HG03342 (cell line): ENCODE measurements at regions not wholly inside any gene's neighbourhood (a gene's known extent, or its start where the extent isn't known, plus 50 kb on each side); places are given as distances from the start of the nearest gene placed in this dataset.

Experiments used
- ATAC-seq: cut with Tn5 transposase; IDR thresholded peaks from one replicate; pipeline ENCODE4 v1.9.1; 2021; ENCODE audit warnings: mild to moderate bottlenecking, moderate library complexity; ENCODE audit not compliant: unreplicated experiment

DNA sequence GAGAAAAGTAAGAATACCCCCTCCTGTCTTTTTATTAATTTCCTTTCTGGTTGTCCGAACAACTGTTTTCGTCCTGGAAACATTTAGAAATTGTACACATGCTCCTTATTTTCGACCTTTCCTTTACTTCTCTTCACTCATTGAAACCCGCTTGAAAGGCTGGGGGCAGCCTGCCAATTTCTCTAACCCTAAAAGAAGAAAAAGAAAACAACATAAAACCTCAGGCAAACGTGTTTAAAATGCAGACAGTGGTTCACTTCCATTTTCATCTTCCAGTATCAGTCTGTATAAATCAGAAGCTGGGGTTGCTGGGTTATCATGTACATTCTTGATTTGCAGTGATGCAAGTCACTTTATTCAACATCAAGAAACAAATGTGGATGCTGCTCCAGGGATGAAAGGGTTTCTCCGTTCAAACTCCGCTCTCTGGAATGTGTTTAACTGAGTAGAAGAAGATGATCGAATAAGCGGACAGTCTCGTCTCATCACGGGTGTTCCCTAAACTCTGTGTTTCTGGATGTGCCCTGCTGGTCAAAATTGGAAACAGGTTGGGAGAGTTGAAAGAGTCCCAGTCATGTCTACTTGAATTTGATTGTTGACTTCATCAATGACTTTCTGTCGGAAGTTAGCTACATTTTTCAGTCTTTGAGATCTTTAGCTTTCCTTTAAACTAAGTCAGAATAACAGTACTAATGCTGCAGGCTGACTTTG, 1042.2 kb downstream of the BCL11B start:
- no peak for ATAC-seq

DNA sequence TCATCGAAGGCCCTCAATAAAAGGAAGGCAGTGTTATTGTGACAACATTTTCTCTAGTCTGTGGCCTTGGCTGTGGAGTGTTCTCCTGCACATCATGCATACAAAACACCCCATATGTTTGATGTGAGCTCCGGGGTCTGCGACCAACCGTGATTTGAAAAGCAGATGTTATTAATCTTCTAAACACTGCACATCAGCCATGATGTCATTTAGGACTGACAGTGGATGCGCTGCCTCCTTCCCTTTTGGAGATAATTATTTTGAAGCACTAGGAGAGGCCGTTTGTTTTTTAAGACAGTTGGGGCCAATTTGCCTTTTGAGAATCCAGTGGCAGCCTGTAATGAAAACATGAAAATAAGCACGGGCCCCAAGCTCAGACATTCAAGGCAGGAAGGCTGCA, 1041.6 kb downstream of the BCL11B start:
- no peak for ATAC-seq

DNA sequence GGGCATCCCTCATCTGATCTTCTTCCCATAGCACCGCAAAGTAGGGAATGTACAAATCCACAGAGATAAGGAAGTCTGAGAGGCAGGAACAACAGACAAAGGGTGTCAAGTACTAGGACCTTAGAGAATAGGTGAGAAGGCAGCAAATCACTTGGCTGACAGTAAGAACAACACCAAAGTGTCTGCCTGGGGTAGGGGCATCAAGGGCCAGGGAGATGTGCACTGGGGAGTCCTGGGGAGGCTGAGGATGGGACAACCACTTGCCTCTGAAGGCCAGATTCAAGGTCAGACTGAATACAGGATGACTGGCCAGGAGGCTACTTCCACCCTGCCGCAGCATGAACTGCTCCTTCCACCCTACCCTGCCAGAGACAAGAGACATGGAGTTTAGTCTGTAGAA, 1040.8 kb downstream of the BCL11B start:
- no peak for ATAC-seq

DNA sequence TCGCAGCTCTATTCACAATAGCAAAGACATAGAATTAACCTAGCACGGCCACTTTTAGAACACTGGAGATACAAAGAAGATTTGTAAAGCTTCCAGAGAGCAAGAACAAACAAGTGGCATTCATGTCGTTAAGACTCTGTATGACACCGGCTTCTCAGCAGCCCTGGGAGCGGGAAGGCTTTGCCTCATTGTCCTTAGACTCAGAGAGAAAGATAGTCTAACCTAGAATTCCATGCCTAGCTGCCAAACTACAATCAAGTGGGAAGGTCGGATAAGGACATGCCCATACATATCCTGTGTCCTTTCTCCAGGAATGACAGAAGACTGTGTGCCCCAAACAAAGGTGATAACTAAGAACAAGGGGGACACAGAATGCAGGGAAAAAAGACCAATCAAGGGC, 1038.3 kb downstream of the BCL11B start:
- no peak for ATAC-seq

DNA sequence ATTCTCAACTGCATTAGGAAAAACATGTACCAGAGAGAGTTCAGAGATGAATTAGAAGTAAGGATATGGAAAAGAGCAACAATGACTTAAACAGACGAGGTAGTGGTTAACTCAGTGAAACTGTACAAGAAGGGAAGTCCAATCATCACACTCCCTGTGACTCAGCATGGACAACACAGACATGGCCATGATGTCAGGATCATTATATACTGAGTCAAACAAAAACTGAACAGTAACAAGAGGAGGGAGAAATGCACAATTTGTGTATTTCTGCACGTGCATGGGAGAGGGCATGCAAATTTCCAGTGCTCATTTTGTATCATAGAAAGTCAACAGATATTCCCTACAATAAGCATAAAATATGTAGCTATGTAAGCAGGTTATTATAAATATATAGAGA, 1037.8 kb downstream of the BCL11B start:
- ATAC-seq: no peak

DNA sequence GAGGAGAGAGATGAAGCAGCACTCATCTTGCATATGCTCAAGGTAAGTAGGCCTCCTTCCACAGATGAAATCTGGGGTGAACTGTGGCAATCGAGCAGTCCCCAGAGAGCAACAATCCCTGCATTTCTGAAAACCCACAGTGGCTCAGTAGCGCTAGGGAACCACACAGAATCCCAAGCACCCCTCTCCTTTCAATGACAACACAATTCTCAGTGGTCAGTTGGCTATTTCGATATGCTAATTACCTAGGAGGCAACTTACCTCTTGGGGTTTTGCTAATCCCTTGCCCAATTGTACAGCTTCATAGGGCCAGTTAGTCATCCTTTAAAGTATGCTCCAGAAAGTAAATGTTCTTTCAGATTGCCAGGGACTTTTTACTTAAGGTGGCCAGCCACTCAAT, 1035.7 kb downstream of the BCL11B start:
- ATAC-seq: no peak

DNA sequence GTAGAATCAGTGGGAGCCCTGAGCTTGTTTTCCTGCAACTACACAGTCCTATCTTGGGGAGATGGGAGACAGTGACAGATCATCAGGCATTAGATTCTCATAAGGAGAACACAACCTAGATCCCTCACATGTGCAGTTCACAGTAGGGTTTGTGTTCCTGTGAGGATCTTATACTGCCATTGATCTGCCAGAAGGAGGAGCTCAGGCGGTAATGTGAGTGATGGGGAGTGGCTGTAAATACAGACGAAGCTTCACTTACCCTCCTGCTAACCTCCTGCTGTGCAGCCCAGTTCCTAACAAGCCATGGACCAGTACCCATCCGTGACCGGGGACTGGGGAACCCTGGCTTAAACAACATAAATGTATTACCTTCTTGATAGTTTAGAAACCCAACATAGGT, 1034.1 kb downstream of the BCL11B start:
- no peak for ATAC-seq

DNA sequence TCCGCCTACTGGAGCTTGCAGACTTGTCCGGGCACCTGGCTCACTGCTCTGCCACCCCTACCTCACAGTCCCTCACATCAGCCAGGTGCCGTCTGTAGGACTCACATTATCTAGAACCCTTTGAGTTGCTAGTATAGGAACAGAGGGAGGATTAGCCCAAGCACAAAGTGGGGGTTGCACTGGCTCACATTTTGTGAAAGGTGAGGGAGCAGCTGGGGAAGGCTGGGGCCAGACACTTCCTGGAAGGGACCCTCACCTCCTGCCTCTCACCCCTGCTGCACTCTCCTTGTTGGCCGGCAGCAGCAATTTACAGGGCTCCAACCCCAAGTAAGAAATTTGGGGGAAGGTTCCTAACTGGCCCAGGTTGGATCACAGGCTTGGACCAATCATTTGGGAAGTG, 1031.6 kb downstream of the BCL11B start:
- no peak for ATAC-seq

DNA sequence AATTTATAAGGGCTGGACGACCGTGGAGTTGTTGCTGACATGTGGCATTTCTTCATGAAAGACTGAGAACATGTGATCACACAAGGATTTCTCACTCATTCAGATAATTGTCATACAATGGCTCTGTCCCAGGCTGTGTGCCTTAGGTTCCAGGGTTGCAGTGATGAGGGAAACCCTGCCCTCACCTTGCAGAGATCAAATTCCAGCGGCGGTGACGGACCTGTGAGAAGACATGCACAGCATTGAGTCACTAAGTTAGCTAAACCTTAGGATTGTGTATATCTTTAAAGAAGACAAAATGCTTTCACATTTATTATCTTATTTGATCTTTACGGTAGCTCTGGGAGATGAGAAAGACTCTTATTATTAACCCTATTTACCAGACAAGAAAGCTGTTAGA, 1029.1 kb downstream of the BCL11B start:
- no peak for ATAC-seq

DNA sequence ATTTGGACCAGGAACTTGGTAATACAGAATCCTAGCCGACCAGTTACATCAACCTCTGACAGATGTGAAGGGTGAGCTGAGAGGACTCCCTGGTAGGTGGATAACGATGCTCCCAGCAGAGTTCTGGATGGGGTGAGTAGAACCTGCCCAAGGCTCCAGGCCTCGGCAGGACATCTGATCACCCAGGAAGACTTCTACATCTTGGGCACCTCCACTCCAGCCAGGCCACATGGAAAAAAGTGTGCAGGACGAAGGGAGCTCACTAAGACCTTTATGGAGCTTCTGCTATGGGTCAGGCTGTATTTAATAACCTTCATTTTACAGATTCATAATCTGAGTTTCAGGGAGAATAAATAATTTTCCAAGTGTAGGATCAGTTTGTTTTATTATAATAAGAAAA, 1028.7 kb downstream of the BCL11B start:
- no peak for ATAC-seq

DNA sequence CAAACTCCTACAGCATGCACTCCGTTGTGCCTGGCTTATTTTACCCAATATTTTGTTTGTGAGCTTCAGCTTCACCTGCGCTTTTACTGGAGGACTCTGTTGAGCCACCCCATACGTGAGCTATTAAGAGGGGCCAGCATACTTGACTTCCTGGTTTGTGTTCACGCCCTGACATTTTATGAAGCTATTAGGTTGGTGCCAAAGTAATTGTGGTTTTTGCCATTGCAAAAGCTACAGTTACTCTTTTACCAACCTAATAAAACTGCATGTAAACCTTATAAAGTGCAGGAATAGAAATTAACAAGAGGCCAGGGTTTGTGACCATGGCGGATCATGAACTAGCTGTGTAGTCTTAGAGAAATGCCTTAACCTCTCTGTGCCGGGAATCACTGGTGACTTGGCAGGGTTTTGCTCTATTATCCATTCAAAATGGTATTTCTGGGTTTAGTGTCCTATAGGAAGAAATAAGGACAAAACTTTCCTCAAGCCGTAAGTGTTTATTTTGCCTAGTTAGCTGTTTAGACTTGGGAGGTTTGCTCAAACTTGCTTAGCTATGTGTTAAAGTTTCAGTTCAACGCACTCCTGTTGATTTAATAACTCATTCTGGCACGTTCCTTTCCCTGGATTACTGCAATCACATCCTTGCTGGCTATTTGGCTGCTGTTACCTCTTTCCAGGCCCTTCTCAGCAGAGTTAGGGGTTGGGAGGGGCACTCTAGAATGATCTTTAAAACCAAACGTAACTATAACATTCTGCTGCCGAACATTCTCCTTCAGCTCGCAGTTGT, 1027.6 kb downstream of the BCL11B start:
- no peak for ATAC-seq

DNA sequence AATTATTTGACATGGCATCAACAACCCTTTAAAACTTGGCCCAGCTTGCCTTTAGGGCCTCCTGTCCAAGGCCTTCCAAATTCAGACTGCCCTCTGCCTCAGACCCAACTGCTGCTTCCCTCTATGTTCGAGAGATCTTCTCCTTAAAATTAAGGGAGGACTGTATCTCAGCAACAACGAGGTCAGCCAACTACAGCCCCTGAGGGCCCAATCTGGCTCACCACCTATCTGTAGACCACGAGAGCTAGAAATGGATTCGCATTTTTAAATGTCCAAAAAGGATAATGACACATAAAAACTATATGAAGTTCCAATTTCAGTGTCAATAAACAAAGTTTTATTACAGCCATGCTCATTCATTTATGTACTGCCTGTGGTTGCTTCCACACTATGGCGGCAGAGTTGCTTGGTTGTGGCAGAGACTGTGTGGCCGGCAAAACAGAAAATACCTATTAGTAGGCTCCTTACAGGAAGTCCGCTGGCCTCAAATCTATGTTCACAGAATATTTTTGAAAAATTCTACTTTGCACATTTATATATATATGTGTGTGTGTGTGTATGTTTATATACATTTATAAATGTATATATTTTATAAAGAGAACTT, 1026.9 kb downstream of the BCL11B start:
- ATAC-seq: no peak

DNA sequence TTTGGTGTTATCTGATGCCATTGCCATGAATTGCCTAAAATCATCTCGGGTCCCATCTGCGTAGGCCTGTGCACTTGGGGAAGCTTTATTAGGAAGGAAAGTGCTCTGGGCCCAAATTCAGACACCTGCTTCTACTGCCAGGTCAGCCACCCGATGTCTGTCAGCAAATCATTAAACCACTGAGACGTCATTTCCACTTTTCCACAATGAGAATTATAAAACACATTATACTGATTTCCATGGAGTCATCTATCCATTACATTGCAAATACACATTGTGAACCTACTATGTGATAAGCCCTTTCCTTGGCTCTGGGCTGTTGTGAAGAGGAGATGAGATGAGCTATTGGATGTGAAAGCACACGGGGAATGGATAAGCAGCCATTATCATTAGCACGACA, 1022.9 kb downstream of the BCL11B start:
- no peak for ATAC-seq

DNA sequence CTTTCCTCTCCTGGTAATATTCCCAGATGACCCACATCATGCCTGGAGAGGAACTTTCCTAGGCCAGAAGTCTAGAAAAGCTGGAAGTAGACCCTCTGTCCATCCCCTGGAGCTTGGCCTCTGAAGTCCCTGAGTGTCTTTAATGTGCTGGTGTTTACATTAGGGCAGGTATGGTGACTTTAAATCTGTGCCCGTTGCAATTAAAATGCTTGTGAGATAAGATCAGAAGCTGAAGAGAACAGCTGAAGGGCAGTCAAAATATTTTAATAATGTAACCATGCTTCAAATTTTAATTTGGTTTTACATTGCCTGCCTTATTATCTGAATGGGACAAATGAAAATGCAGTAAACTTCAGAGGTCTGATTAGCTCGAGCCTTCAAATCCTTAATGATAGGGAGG, 1022.5 kb downstream of the BCL11B start:
- ATAC-seq: no peak

DNA sequence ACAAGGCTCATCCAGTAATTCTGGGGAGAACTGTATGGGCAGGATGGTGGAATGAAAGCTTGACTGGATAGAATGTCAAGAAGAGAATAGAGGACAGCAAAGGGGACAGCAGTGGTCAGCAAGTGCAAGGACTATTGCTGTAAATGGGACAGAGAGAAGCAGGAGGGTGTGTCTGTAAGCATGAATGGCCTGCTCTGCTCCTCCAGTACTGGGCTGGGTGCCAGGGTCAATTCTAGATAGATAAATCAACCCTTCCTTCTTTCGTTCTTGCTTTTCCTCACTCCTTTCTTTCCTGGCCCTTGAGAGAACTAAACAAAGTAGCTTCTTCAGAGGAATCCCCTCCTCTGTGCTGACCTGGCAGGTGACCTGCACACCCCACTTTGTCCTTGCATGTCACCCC, 1019.2 kb downstream of the BCL11B start:
- ATAC-seq: no peak

DNA sequence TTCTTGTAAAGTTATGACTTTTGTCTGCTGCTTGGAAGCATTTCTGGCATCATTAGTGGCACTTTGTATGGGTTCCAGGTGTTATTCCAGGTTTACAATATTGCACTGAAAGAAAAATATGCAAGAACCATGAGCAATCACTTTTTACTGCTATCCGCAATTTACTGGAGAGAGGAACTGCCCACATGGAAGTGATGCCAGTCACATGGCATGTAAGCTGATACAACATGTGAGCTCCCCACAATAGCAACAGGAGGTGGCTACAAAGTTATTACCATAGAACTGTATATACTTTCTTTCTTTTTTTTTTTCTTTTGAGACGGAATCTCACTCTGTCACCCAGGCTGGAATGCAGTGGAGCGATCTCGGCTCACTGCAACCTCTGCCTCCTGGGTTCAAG, 1012.1 kb downstream of the BCL11B start:
- ATAC-seq: no peak

DNA sequence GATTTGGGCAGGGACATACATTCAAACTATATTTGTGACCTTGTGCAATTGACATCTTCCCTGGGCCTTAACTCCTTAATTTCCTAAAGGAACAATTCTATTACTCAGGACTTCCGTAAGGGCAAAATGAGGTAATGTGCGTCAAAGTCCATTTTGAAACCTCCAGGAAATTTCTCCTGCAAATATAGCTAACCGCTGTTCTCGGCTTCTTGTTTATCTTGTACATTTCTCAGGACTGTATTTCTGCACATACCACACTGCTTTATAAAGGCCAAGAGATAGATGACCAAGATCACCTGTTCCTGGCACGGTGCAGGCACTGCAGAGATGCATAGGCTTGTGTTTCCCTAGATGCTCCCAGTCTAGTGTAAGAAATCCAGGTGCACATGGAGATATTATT, 1009.4 kb downstream of the BCL11B start:
- no peak for ATAC-seq

DNA sequence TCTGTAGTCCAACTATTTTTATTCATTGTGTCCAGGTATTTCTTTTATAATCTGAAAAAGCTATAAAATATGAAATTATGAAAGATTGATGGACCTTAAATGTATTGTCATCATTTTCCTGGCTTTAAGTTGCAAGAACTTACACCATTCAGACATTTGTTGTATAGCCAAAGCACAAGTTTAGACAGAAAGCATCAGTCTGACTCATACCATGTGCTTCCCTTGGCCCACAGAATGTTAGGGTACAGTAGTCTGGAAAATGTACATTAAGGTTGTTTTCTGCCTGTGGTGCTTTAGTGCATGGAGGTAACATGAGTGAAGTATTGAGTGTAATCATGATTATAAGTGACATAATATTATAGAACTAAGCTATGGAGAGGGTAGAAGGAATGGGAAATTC, 1002.5 kb downstream of the BCL11B start:
- ATAC-seq: no peak

DNA sequence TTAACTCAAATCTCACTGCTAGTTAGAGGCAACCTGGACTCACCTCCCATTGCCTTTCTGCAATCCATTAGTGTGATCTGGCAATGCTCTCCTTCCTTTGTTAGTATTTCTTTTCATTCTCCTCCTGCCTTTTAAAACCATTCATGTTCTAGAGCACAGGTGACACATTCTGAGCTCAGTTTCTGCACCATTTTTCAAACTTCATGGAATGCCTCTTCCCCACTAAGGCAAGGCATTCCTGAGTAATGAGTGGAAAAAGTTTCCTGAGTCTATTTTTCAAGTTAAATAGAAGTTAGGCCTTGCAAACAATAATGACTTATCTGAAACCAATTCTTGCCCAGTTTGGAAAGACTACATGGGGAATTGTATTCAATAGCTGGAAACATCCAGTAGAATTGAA, 1001.8 kb downstream of the BCL11B start:
- ATAC-seq: no peak

DNA sequence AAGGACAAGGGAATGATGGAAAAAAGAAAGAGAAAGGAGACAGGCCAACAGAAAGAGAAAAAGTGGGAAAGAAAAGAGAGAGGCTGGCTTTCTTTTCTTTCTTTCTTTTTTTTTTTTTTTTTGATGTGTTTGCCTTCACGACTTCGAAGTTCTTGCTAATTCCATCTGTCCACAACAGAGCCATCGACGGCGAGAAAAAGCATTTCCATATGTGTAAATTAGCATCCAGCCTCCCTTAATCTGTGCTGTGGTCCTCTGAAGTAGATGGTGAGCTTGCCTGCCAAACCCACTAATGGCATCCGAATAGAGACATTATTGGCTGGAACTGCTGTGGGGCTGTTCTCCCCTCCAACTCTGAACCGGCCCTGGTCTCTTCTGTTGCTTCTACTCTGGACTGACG, 997.4 kb downstream of the BCL11B start:
- ATAC-seq: no peak

DNA sequence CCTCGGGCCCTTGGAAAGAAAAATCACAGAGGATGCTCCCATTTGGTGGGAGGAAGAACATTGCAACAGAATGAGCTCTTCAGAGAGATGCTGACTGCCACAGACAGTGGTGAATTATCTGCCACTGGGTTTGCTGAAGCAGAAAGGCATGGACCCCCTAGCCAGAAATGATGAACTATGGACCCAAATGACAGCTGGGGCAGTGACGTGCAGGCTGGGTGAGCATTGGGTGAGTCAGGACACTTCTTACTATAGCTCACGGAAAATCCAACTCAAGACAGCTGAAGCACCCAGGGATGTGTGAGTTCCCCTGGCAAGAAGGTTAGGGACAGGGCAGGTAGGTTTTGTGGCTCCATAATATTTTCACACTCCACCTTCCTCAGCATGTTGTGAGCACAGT, 993.2 kb downstream of the BCL11B start:
- ATAC-seq: no peak

DNA sequence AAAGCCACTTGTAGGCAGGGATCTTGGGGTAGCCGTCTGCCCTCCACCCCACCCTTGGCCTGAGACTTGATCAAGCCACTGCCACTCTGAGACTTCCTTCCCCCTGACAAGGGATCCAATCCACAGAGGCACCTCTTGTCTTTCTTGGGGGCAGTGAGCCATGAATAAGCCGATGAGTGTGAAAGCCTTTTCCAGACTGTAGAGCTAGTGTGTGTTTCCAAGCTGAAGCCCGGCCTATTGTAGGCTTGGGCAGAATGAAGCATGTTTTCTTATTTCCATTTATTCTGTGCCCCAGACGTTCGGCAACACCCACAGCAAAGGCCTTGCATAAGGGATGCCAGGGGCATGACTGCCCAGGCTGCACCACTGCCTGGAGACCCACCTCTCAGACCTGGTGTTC, 991.6 kb downstream of the BCL11B start:
- ATAC-seq: no peak
